DND-41 (cell line): ENCODE measurements at regions not wholly inside any gene's neighbourhood (a gene's known extent, or its start where the extent isn't known, plus 50 kb on each side); places are given as distances from the start of the nearest gene placed in this dataset.

Source experiments
- ATAC-seq: fragments of 200-7000 bp; cut with Tn5 transposase; 3 replicates; pipeline ENCODE4 v1.9.1; 2021; ENCODE audit warnings: low read depth; ENCODE audit not compliant: insufficient read depth
- DNase-seq: peaks from one replicate; pipeline ENCODE4 v3.0.0-alpha.2; 2020
- H2AFZ ChIP-seq: 2 replicates; pipeline ENCODE4 v1.6.0; 2012; ENCODE audit warnings: low read depth, low read length
- H3K27ac ChIP-seq: 2 replicates; pipeline ENCODE4 v1.5.1; 2012; ENCODE audit warnings: low read length, inconsistent platforms
- H3K27me3 ChIP-seq: fragments of 200-600 bp; sonication (generic); 2 replicates; pipeline ENCODE4 v1.6.0; 2012; ENCODE audit warnings: low read length, mild to moderate bottlenecking, inconsistent platforms; ENCODE audit not compliant: insufficient read depth, poor library complexity
- H3K36me3 ChIP-seq: 2 replicates; pipeline ENCODE4 v1.5.1; 2012; ENCODE audit warnings: low read length, inconsistent platforms; ENCODE audit not compliant: insufficient read depth
- H3K4me1 ChIP-seq: 2 replicates; pipeline ENCODE4 v1.5.1; 2012; ENCODE audit warnings: mild to moderate bottlenecking, low read length; ENCODE audit not compliant: insufficient read depth
- H3K4me2 ChIP-seq: 2 replicates; pipeline ENCODE4 v1.6.0; 2012; ENCODE audit warnings: mild to moderate bottlenecking, moderate library complexity, low read length, inconsistent platforms; ENCODE audit not compliant: insufficient read depth
- H3K4me3 ChIP-seq, 2 experiments: fragments of 200-600 bp in 1 of 2; shearing (Covaris generic) in 1 of 2; 2 replicates each; pipeline ENCODE4 v1.5.1; 2012 to 2016; ENCODE audit warnings: inconsistent platforms in 2 of 2, low read length in 2 of 2, mild to moderate bottlenecking in 2 of 2, low read depth in 1 of 2, moderate library complexity in 1 of 2
- H3K79me2 ChIP-seq: 2 replicates; pipeline ENCODE4 v1.6.0; 2012; ENCODE audit warnings: low read length, inconsistent platforms; ENCODE audit not compliant: insufficient read depth
- H3K9ac ChIP-seq: 2 replicates; pipeline ENCODE4 v1.6.0; 2012; ENCODE audit warnings: low read depth, mild to moderate bottlenecking, inconsistent platforms, low read length, moderate library complexity
- H3K9me3 ChIP-seq: 2 replicates; pipeline ENCODE4 v1.5.1; 2012; ENCODE audit warnings: low read length, moderate library complexity, mild to moderate bottlenecking, inconsistent platforms; ENCODE audit not compliant: insufficient read depth, severe bottlenecking
- H4K20me1 ChIP-seq: 2 replicates; pipeline ENCODE4 v1.6.0; 2012; ENCODE audit warnings: low read length; ENCODE audit not compliant: insufficient read depth
- EZH2 ChIP-seq: IDR thresholded peaks from 3 replicates; pipeline ENCODE4 v1.6.1; 2012; ENCODE audit warnings: borderline replicate concordance, low read depth, mild to moderate bottlenecking, moderate library complexity, low read length, inconsistent platforms; ENCODE audit not compliant: severe bottlenecking
- TF ChIP-seq, protein P1 (sequence below): IDR thresholded peaks from 2 replicates; pipeline ENCODE4 v1.5.1; 2012; ENCODE audit warnings: borderline replicate concordance, low read length, moderate library complexity, mild to moderate bottlenecking; ENCODE audit not compliant: poor library complexity, severe bottlenecking; ENCODE audit errors: extremely low read depth

GRCh38 chr9:17906176-17906840, 327.4 kb downstream of the SH3GL2 start:
- Histone ChIP-seq H2AFZ (no peak overlapping the region), H3K9me3 (no peaks in the 10 kb centered on the region), H3K27me3 (no peaks in the 10 kb centered on the region), H3K4me1 (no peaks in the 10 kb centered on the region), H3K9ac (no peak overlapping the region), H3K4me3 (no peak overlapping the region), H3K36me3 (no peaks in the 10 kb centered on the region), H4K20me1 (no peaks in the 10 kb centered on the region), H3K79me2 (no peaks in the 10 kb centered on the region), H3K27ac (no peak overlapping the region), H3K4me2 (no peak overlapping the region)
- no peak for TF ChIP-seq EZH2
- TF ChIP-seq, protein P1, sequence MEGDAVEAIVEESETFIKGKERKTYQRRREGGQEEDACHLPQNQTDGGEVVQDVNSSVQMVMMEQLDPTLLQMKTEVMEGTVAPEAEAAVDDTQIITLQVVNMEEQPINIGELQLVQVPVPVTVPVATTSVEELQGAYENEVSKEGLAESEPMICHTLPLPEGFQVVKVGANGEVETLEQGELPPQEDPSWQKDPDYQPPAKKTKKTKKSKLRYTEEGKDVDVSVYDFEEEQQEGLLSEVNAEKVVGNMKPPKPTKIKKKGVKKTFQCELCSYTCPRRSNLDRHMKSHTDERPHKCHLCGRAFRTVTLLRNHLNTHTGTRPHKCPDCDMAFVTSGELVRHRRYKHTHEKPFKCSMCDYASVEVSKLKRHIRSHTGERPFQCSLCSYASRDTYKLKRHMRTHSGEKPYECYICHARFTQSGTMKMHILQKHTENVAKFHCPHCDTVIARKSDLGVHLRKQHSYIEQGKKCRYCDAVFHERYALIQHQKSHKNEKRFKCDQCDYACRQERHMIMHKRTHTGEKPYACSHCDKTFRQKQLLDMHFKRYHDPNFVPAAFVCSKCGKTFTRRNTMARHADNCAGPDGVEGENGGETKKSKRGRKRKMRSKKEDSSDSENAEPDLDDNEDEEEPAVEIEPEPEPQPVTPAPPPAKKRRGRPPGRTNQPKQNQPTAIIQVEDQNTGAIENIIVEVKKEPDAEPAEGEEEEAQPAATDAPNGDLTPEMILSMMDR = no peak
- DNase-seq = no peak
- no peak for ATAC-seq

GRCh38 chr9:17906841-17907778, 328.2 kb downstream of the SH3GL2 start:
- no peaks in the 10 kb centered on the region for H3K79me2 ChIP-seq
- no peak overlapping the region for H3K4me2 ChIP-seq
- H3K36me3 ChIP-seq = no peaks in the 10 kb centered on the region
- H3K4me3 ChIP-seq = no peak overlapping the region
- no peaks in the 10 kb centered on the region for H4K20me1 ChIP-seq
- no peak for ATAC-seq
- H3K27me3 ChIP-seq = no peaks in the 10 kb centered on the region
- no peak overlapping the region for H3K9ac ChIP-seq
- no peak overlapping the region for H2AFZ ChIP-seq
- DNase-seq = no peak
- no peaks in the 10 kb centered on the region for H3K4me1 ChIP-seq
- H3K9me3 ChIP-seq = no peaks in the 10 kb centered on the region
- TF ChIP-seq EZH2 = no peak
- H3K27ac ChIP-seq = no peak overlapping the region

DNA sequence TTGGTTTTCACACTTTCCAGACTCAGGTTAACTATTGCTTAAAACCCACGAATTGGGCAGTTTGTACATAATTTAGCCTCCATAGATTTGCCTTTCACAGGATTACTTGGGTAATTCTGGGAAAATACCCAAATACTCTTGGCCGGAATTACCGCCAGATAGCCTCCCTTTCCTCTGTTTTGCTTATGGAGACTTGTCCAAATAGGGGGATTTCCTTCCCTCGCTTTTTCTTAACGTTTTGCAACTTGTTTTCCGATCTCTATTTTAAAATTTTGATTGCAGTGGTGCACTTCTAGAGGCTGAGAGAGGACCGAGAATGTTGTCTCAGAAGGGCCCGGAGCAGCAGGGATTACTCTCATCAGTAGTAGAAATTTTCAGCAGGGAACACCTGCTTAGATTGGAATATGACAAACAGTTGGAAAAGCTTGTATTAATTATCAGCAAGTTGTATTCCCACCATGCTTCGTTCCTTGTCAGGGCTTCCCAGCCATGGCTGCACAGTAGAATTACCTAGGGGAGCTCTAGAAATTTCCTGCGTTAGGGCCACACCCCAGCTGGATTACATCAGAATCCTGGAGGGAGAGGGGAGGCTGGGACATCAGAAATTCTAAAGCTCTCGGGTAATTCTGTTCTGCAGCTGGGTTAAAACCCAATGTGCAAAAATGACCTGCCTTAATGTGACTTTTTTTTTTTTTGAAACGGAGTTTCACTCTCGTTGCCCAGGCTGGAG, 329.1 kb downstream of the SH3GL2 start:
- H3K9me3 ChIP-seq = no peaks in the 10 kb centered on the region
- no peak for DNase-seq
- no peak overlapping the region for H3K4me3 ChIP-seq
- H3K4me2 ChIP-seq = no peak overlapping the region
- TF ChIP-seq, protein P1 = no peak
- no peak for TF ChIP-seq EZH2
- no peak overlapping the region for H3K9ac ChIP-seq
- no peak for ATAC-seq
- no peaks in the 10 kb centered on the region for H3K27me3 ChIP-seq
- H3K79me2 ChIP-seq = no peaks in the 10 kb centered on the region
- H3K27ac ChIP-seq = no peak overlapping the region
- no peak overlapping the region for H2AFZ ChIP-seq
- H3K36me3 ChIP-seq = no peaks in the 10 kb centered on the region
- no peaks in the 10 kb centered on the region for H4K20me1 ChIP-seq
- H3K4me1 ChIP-seq = no peaks in the 10 kb centered on the region

- Histone ChIP-seq H3K27ac (no peak overlapping the region), H3K27me3 (no peaks in the 10 kb centered on the region), H3K4me1 (no peaks in the 10 kb centered on the region), H3K4me3 (no peak overlapping the region), H3K4me2 (no peak overlapping the region), H3K9ac (no peak overlapping the region), H3K79me2 (no peaks in the 10 kb centered on the region), H3K9me3 (no peaks in the 10 kb centered on the region), H4K20me1 (no peaks in the 10 kb centered on the region), H2AFZ (no peak overlapping the region), H3K36me3 (no peaks in the 10 kb centered on the region)
- DNase-seq (no peak), ATAC-seq (no peak)
- TF ChIP-seq EZH2 = no peak
- TF ChIP-seq, protein P1 = no peak
These were observed 347.4 kb downstream of the SH3GL2 start for GRCh38 chr9:17926246-17926645.
